ENCODE measurements at regions not wholly inside any gene's neighbourhood (a gene's known extent, or its start where the extent isn't known, plus 50 kb on each side); places are given as distances from the start of the nearest gene placed in this dataset.
"Not testable (repeated sequence)": the region's sequence is repeated elsewhere in the genome, so short reads cannot be mapped to it uniquely, and the experiment has no call there.

- H3K27me3 ChIP-seq; H3K9me3 ChIP-seq; intact Hi-C loops (cut with DNase I); H3K4me1 ChIP-seq; DNase-seq; H3K36me3 ChIP-seq; H3K27ac ChIP-seq; H3K4me3 ChIP-seq: not testable (repeated sequence)
- 80% methylated on average over 6 of the region's 9 CpGs; no CpG with 5 or more reads in 1 of the 2 donors for WGBS, 2 donors
These were observed 363.4 kb downstream of the OR4F29 start for GRCh38 chr1:88110-88509.

- WGBS, 2 donors, result no CpG with 5 or more reads among the region's 3 CpGs
- H3K27ac ChIP-seq; H3K4me3 ChIP-seq; H3K4me1 ChIP-seq; DNase-seq; H3K27me3 ChIP-seq; H3K36me3 ChIP-seq; intact Hi-C loops (cut with DNase I); H3K9me3 ChIP-seq: not testable (repeated sequence)
These were observed 372.3 kb downstream of the OR4F29 start for GRCh38 chr1:79152-79551.

GRCh38 chr1:65119-65518 is 386.4 kb downstream of the OR4F29 start, which contains the start of gene OR4F5:
TSS of gene OR4F5 (plus strand) at chr1:65419.
- DNase-seq; intact Hi-C loops (cut with DNase I); H3K36me3 ChIP-seq; H3K27ac ChIP-seq; H3K9me3 ChIP-seq; H3K4me3 ChIP-seq; H3K4me1 ChIP-seq; H3K27me3 ChIP-seq: not testable (repeated sequence)
- WGBS, 2 donors, result no CpG with 5 or more reads among the region's 2 CpGs

GRCh38 chr1:56014-56531 is 395.4 kb downstream of the OR4F29 start:
- H3K4me3 ChIP-seq; intact Hi-C loops (cut with DNase I); H3K27me3 ChIP-seq; H3K27ac ChIP-seq; DNase-seq; H3K4me1 ChIP-seq; H3K9me3 ChIP-seq; H3K36me3 ChIP-seq: not testable (repeated sequence)
- WGBS, 2 donors, result 40 to 49% methylated on average over 2 to 3 of the region's 3 CpGs

GRCh38 chr1:53182-53581 is 398.3 kb downstream of the OR4F29 start:
- intact Hi-C loops (cut with DNase I); H3K27ac ChIP-seq; H3K9me3 ChIP-seq; H3K4me3 ChIP-seq; H3K27me3 ChIP-seq; H3K4me1 ChIP-seq; DNase-seq; H3K36me3 ChIP-seq: not testable (repeated sequence)
- WGBS, 2 donors, result no CpG with 5 or more reads among the region's 1 CpG

- H3K9me3 ChIP-seq; H3K36me3 ChIP-seq; DNase-seq; H3K27ac ChIP-seq; H3K4me1 ChIP-seq; intact Hi-C loops (cut with DNase I); H3K4me3 ChIP-seq; H3K27me3 ChIP-seq: not testable (repeated sequence)
- WGBS, 2 donors, result no CpG with 5 or more reads among the region's 2 CpGs
These were observed 409.5 kb downstream of the OR4F29 start for GRCh38 chr1:41965-42466.

- intact Hi-C loops (cut with DNase I); H3K27ac ChIP-seq; H3K27me3 ChIP-seq; H3K36me3 ChIP-seq; DNase-seq; H3K4me3 ChIP-seq; H3K4me1 ChIP-seq; H3K9me3 ChIP-seq: not testable (repeated sequence)
These were observed 410.3 kb downstream of the OR4F29 start for GRCh38 chr1:41197-41596.

- no CpG with 5 or more reads among the region's 52 CpGs for WGBS, 2 donors
- H3K4me3 ChIP-seq; H3K4me1 ChIP-seq; intact Hi-C loops (cut with DNase I); H3K36me3 ChIP-seq; H3K9me3 ChIP-seq; DNase-seq; H3K27me3 ChIP-seq; H3K27ac ChIP-seq: not testable (repeated sequence)
These were observed 422.3 kb downstream of the OR4F29 start for GRCh38 chr1:29183-29582.

- DNase-seq; H3K9me3 ChIP-seq; intact Hi-C loops (cut with DNase I); H3K27ac ChIP-seq; H3K4me1 ChIP-seq; H3K27me3 ChIP-seq; H3K4me3 ChIP-seq: not testable (repeated sequence)
- no CpG with 5 or more reads among the region's 12 CpGs for WGBS, 2 donors
- H3K36me3 ChIP-seq, result peaks cover 0 to 13% (median 0%) of the 10 kb centered on the region in 3 donors
These were observed 434.2 kb downstream of the OR4F29 start for GRCh38 chr1:17298-17697.

- H3K27ac ChIP-seq; H3K9me3 ChIP-seq; intact Hi-C loops (cut with DNase I); H3K4me1 ChIP-seq; H3K4me3 ChIP-seq; H3K27me3 ChIP-seq; DNase-seq: not testable (repeated sequence)
- peaks cover 0 to 13% (median 0%) of the 10 kb centered on the region in 3 donors for H3K36me3 ChIP-seq
- WGBS, 2 donors, result no CpG with 5 or more reads among the region's 6 CpGs
These were observed 435.5 kb downstream of the OR4F29 start for GRCh38 chr1:16025-16424.

- intact Hi-C loops (cut with DNase I); H3K27ac ChIP-seq; DNase-seq; H3K36me3 ChIP-seq; H3K27me3 ChIP-seq; H3K9me3 ChIP-seq; H3K4me3 ChIP-seq; H3K4me1 ChIP-seq: not testable (repeated sequence)
- no CpG with 5 or more reads among the region's 37 CpGs for WGBS, 2 donors
These were observed 441.3 kb downstream of the OR4F29 start for GRCh38 chr1:9941-10717.
